GM12878 (cell line): ENCODE measurements at regions not wholly inside any gene's neighbourhood (a gene's known extent, or its start where the extent isn't known, plus 50 kb on each side); places are given as distances from the start of the nearest gene placed in this dataset.

Source experiments
- ATAC-seq: fragments of 200-7000 bp; cut with Tn5 transposase; 3 replicates; pipeline ENCODE4 v1.9.1; 2020; ENCODE audit warnings: mild to moderate bottlenecking, moderate library complexity
- BruUV-seq: library from RNA; stranded (reverse); fragments of 400-500 nt; replicated peaks from 2 replicates; lab custom pipeline; 2021; lab: Mats Ljungman, UMichigan
- CTCF ChIA-PET: fragments of 300-600 bp; sonication (Branson Sonifier 250); formaldehyde crosslinking; extraction: SDS; loops from one replicate; lab custom pipeline; 2021; ENCODE audit warnings: inconsistent platforms; lab: Yijun Ruan, JAX
- POLR2A ChIA-PET: fragments of 350-600 bp; formaldehyde crosslinking; extraction: SDS; loops from one replicate; lab custom pipeline; 2021; ENCODE audit warnings: inconsistent platforms; lab: Charles Lee
- RAD21 ChIA-PET: fragments of 300-600 bp; sonication (Branson Sonifier 250); formaldehyde crosslinking; loops from one replicate; lab custom pipeline; 2023; ENCODE audit warnings: antibody characterized with exemption; ENCODE audit not compliant: unreplicated experiment; lab: Charles Lee
- SMC1A ChIA-PET: fragments of 300-600 bp; sonication (Branson Sonifier 250); formaldehyde crosslinking; loops from one replicate; lab custom pipeline; 2023; ENCODE audit not compliant: unreplicated experiment, uncharacterized antibody; lab: Charles Lee
- DNase-seq: peaks from one replicate; pipeline ENCODE4 v3.0.0-alpha.2; 2011; ENCODE audit warnings: low read depth, low spot score
- FAIRE-seq: peaks from 3 replicates; lab custom pipeline; 2011; peaks lifted over from hg19 to GRCh38; lab: Jason Lieb, UNC
- H2AFZ ChIP-seq: 2 replicates; pipeline ENCODE4 v1.6.0; 2011; ENCODE audit warnings: low read depth, low read length, control low read depth; ENCODE audit not compliant: control insufficient read depth
- H3K27ac ChIP-seq: 2 replicates; pipeline ENCODE4 v1.5.1; 2011; ENCODE audit warnings: control low read depth; ENCODE audit not compliant: control insufficient read depth, insufficient read depth
- H3K27me3 ChIP-seq, 2 experiments: replicated peaks in 1 of 2; 2 replicates each; pipeline versions ENCODE4 v1.6.0 to v1.6.1; 2011; ENCODE audit warnings: low read length in 1 of 2; ENCODE audit not compliant: control insufficient read depth in 2 of 2, insufficient read depth in 2 of 2
- H3K36me3 ChIP-seq, 2 experiments: 2 replicates each; pipeline ENCODE4 v1.5.1; 2011; ENCODE audit warnings: low read length in 1 of 2; ENCODE audit not compliant: control insufficient read depth in 2 of 2, insufficient read depth in 2 of 2
- H3K4me1 ChIP-seq: 2 replicates; pipeline ENCODE4 v1.6.1; 2011; ENCODE audit warnings: mild to moderate bottlenecking, low read length, moderate library complexity, mixed read lengths; ENCODE audit not compliant: control insufficient read depth, insufficient read depth
- H3K4me2 ChIP-seq: 2 replicates; pipeline ENCODE4 v1.6.0; 2011; ENCODE audit warnings: control low read depth; ENCODE audit not compliant: control insufficient read depth, insufficient read depth
- H3K4me3 ChIP-seq: fragments of 200-600 bp; sonication (generic); 2 replicates; pipeline ENCODE4 v1.5.1; 2016
- H3K79me2 ChIP-seq: 2 replicates; pipeline ENCODE4 v1.6.0; 2011; ENCODE audit warnings: low read length; ENCODE audit not compliant: control insufficient read depth, insufficient read depth
- H3K9ac ChIP-seq: 2 replicates; pipeline ENCODE4 v1.8.0; 2011; ENCODE audit warnings: low read length, control low read depth, mixed read lengths; ENCODE audit not compliant: control insufficient read depth, insufficient read depth
- H3K9me3 ChIP-seq: replicated peaks from 3 replicates; pipeline ENCODE4 v1.5.1; 2011; ENCODE audit warnings: mild to moderate bottlenecking, low read length; ENCODE audit not compliant: control insufficient read depth, insufficient read depth
- H4K20me1 ChIP-seq: 2 replicates; pipeline ENCODE4 v1.6.0; 2011; ENCODE audit not compliant: control insufficient read depth, insufficient read depth
- ASH2L ChIP-seq: fragments of 300-600, 200-600 bp; sonication (generic); IDR thresholded peaks from 2 replicates; pipeline ENCODE4 v1.6.1; 2017; ENCODE audit warnings: low read depth, mild to moderate bottlenecking, borderline replicate concordance
- CHD4 ChIP-seq: fragments of 200-600 bp; sonication (generic); IDR thresholded peaks from 2 replicates; pipeline ENCODE4 v1.6.1; 2016; ENCODE audit warnings: mild to moderate bottlenecking
- GABPA ChIP-seq: IDR thresholded peaks from 2 replicates; pipeline ENCODE4 v1.6.1; 2014; ENCODE audit warnings: antibody characterized with exemption, low read depth, mild to moderate bottlenecking, inconsistent platforms
- IKZF1 ChIP-seq: fragments of 450-650 bp; conservative IDR thresholded peaks from 2 replicates; pipeline ENCODE4 v1.6.1; 2017; ENCODE audit warnings: antibody characterized with exemption, mild to moderate bottlenecking
- IRF4 ChIP-seq: IDR thresholded peaks from 2 replicates; pipeline ENCODE4 v1.6.1; 2011; ENCODE audit warnings: low read depth, low read length
- PRDM15 ChIP-seq: fragments of 450-650 bp; formaldehyde crosslinking; IDR thresholded peaks from 2 replicates; pipeline ENCODE4 v1.4.0; 2020; ENCODE audit warnings: mild to moderate bottlenecking, moderate library complexity
- RAD21 ChIP-seq: IDR thresholded peaks from 2 replicates; pipeline ENCODE4 v1.6.1; 2011; ENCODE audit warnings: mild to moderate bottlenecking, low read depth, low read length, moderate library complexity; ENCODE audit not compliant: insufficient read depth
- SUPT20H ChIP-seq: IDR thresholded peaks from 2 replicates; pipeline ENCODE4 v1.6.1; 2011; ENCODE audit warnings: low read depth, mild to moderate bottlenecking, low read length, moderate library complexity, borderline replicate concordance; ENCODE audit not compliant: control insufficient read depth
- TBL1XR1 ChIP-seq: IDR thresholded peaks from 2 replicates; pipeline ENCODE4 v1.6.1; 2012; ENCODE audit warnings: low read depth, low read length, improper control_type of control experiment
- ZSCAN29 ChIP-seq: fragments of 450-650 bp; IDR thresholded peaks from 2 replicates; pipeline ENCODE4 v1.6.1; 2017; ENCODE audit warnings: mild to moderate bottlenecking, moderate library complexity
- WGBS: methylation state at CpG from one replicate; pipeline ENCODE4 v1.1.6; 2016; ENCODE audit warnings: low lambda C conversion rate; ENCODE audit not compliant: insufficient replicate concordance, insufficient coverage; ENCODE audit errors: missing lambda C conversion rate; 5-methylcytosine and 5-hydroxymethylcytosine counted together
- in situ Hi-C: fragments of 300-500 bp; cut with MboI; formaldehyde crosslinking; loops from 9 replicates; pipeline ENCODE4 v1.14.3; 2018; ENCODE audit warnings: mixed read lengths
- intact Hi-C: fragments of 100-400 bp; cut with micrococcal nuclease; formaldehyde crosslinking; loops from one replicate; pipeline ENCODE4 v1.14.2; 2022; ENCODE audit not compliant: unreplicated experiment
- TF ChIP-seq, protein P1 (sequence below): fragments of 450-650 bp; IDR thresholded peaks from 2 replicates; pipeline ENCODE4 v1.6.1; 2018; ENCODE audit warnings: borderline replicate concordance, mild to moderate bottlenecking; ENCODE audit not compliant: partially characterized antibody

DNA sequence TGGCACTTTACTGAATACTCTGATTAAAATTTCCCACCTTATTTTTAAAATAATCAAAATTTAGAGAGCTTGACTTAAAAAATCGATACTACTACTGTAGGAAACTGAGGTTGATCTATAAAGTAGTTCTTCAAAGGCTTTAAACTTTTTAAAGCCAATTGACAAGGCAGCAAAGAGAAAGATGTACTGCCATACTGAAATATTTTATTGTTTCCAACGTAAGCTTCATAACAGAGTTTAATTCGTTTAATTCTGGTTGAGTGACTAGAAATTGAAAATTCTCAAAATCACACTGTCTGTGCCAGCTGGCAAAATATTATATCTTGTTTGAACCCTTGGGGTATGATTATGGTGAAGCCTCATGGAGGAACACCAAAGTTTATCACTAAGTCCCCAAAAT lies 207.6 kb downstream of the UNC5CL start:
- Histone ChIP-seq H4K20me1 (no peaks in the 10 kb centered on the region), H3K4me1 (no peaks in the 10 kb centered on the region), H3K27me3 (peaks cover 0 to 2% of the 10 kb centered on the region in 2 experiments; a peak in 1 of 4 replicates), H3K27ac (no peak overlapping the region), H3K36me3 (no peaks in the 10 kb centered on the region), H3K4me2 (no peak overlapping the region), H3K9ac (no peak overlapping the region), H2AFZ (no peak overlapping the region), H3K79me2 (no peaks in the 10 kb centered on the region), H3K9me3 (no peaks in the 10 kb centered on the region), H3K4me3 (no peak overlapping the region)
- ChIA-PET CTCF (no interaction called here), RAD21 (interaction anchor here (1.0 to 1.2 kb wide), 2 partner anchors 9 to 79 kb away, joined by 3 read pairs; no protein-coding TSS in a partner anchor), SMC1A (no interaction called here), POLR2A (no interaction called here)
- ATAC-seq (no peak), DNase-seq (no peak), FAIRE-seq (no peak)
- TF ChIP-seq IKZF1: no peak
- no peak for TF ChIP-seq ZSCAN29
- TF ChIP-seq CHD4: no peak
- no TSS peak for BruUV-seq
- intact Hi-C loops (no loop called here), in situ Hi-C loops (no loop called here)
- 5% methylated on average over 3 of the region's 3 CpGs for WGBS

DNA sequence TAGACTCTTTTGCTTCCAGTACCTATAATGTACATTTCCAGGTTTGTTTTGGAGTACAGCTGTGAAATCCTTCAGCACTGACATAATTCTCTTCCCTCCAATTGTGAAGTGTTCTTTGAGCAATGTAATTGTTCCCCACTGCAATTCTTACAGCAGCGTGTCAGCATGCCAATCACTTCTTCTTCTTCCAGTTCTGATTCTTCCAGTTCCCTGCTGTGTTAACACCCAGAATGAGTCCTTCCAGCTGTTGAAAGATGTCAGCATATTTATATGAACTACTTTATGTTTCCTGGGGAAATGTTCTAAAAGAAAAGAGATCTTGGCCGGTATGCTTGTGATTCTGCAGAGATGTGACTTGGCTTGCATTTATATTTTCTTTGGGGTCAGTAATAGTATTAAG lies 213.9 kb downstream of the UNC5CL start:
- Histone ChIP-seq H3K4me1 (no peaks in the 10 kb centered on the region), H3K4me2 (no peak overlapping the region), H3K9me3 (no peaks in the 10 kb centered on the region), H4K20me1 (no peaks in the 10 kb centered on the region), H3K27me3 (peaks cover 0 to 2% of the 10 kb centered on the region in 2 experiments; a peak in 1 of 4 replicates), H2AFZ (no peak overlapping the region), H3K36me3 (no peaks in the 10 kb centered on the region), H3K4me3 (no peak overlapping the region), H3K79me2 (no peaks in the 10 kb centered on the region), H3K9ac (no peak overlapping the region), H3K27ac (no peak overlapping the region)
- intact Hi-C loops: no loop called here
- WGBS: 48% methylated on average over 2 of the region's 2 CpGs
- FAIRE-seq (no peak), ATAC-seq (no peak), DNase-seq (no peak)
- in situ Hi-C loops: no loop called here
- SMC1A ChIA-PET: interaction anchor here (1.1 kb wide), 1 partner anchor 21 kb away, joined by 3 read pairs; no protein-coding TSS in a partner anchor
- CTCF ChIA-PET: interaction anchor here (0.8 to 0.9 kb wide), 2 partner anchors 87 to 958 kb away, joined by 3 read pairs; no protein-coding TSS in a partner anchor
- BruUV-seq: no TSS peak
- RAD21 ChIA-PET: no interaction called here
- POLR2A ChIA-PET: no interaction called here
- TF ChIP-seq IRF4 (no peak), GABPA (no peak), PRDM15 (CRISPR knock-in tag) (no peak), CHD4 (no peak), TBL1XR1 (no peak), SUPT20H (no peak), ASH2L (no peak), RAD21 (no peak)
- TF ChIP-seq, protein P1, sequence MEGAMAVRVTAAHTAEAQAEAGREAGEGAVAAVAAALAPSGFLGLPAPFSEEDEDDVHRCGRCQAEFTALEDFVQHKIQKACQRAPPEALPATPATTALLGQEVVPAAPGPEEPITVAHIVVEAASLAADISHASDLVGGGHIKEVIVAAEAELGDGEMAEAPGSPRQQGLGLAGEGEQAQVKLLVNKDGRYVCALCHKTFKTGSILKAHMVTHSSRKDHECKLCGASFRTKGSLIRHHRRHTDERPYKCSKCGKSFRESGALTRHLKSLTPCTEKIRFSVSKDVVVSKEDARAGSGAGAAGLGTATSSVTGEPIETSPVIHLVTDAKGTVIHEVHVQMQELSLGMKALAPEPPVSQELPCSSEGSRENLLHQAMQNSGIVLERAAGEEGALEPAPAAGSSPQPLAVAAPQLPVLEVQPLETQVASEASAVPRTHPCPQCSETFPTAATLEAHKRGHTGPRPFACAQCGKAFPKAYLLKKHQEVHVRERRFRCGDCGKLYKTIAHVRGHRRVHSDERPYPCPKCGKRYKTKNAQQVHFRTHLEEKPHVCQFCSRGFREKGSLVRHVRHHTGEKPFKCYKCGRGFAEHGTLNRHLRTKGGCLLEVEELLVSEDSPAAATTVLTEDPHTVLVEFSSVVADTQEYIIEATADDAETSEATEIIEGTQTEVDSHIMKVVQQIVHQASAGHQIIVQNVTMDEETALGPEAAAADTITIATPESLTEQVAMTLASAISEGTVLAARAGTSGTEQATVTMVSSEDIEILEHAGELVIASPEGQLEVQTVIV: no peak
